ENCODE measurements at regions not wholly inside any gene's neighbourhood (a gene's known extent, or its start where the extent isn't known, plus 50 kb on each side); places are given as distances from the start of the nearest gene placed in this dataset.
"Not testable (repeated sequence)": the region's sequence is repeated elsewhere in the genome, so short reads cannot be mapped to it uniquely, and the experiment has no call there.

DNA sequence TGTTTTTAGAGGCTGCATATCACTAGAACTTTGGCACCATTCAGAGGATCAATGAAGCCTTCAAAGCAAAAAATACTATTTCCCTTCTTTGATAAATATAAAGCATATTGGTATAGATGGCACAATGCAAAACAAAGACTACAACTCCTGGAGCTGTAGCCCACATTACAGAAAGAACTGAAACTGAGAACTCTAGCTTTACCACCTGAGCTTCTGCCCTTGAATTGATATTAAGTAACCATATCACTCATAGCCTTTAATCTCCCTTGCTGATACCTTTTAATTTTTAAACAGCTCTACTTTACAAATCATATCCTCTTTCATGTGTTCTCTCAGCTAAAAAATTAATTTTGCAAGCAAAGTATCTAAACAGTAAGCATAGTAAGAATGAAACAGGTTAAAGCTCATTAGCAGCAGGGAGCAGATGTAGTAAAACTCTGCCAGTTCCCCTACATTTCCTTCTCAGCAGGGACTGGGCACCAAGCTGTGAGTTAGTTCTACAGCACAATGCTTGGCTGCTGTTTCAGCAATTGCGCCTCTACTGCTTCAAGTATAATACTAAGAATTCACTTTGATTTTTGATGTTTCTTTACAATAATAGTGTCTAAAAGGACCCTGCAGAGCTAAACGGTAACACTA lies 97.9 kb upstream of the NANOGP8 start:
- no peak overlapping the region for H3K4me3 Mint-ChIP-seq (ENCODE audit: unreplicated experiment)

DNA sequence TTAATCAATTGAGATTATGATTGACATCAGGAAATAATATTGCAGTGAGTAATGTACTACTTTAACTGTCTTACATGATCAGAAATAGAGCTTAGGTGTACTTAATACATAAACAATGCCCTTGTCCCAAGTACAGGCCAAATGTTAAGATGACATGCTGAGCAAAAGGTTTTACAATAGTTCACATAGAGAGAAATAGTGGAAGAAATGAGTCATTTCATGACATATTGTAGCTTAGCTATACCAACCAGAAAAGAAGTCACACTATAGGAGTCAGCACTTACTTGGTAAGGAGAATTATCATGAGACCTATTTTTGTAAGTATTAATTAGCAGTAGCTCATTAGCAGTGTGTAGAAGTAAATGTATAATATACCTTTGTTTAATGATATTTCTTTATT lies 96.4 kb upstream of the NANOGP8 start:
- Mint-ChIP-seq H3K36me3 (ENCODE audit: low read depth) (no peaks in the 10 kb centered on the region), H3K9me3 (ENCODE audit: low read depth) (no peaks in the 10 kb centered on the region), H3K27ac (ENCODE audit: unreplicated experiment) (no peak overlapping the region), H3K27me3 (ENCODE audit: low read depth) (no peaks in the 10 kb centered on the region), H3K4me1 (ENCODE audit: low read depth) (peaks cover 6% of the 10 kb centered on the region), H3K4me3 (ENCODE audit: unreplicated experiment) (no peak overlapping the region)
- no peak for DNase-seq (ENCODE audit: low spot score)
- TF ChIP-seq, protein P1, sequence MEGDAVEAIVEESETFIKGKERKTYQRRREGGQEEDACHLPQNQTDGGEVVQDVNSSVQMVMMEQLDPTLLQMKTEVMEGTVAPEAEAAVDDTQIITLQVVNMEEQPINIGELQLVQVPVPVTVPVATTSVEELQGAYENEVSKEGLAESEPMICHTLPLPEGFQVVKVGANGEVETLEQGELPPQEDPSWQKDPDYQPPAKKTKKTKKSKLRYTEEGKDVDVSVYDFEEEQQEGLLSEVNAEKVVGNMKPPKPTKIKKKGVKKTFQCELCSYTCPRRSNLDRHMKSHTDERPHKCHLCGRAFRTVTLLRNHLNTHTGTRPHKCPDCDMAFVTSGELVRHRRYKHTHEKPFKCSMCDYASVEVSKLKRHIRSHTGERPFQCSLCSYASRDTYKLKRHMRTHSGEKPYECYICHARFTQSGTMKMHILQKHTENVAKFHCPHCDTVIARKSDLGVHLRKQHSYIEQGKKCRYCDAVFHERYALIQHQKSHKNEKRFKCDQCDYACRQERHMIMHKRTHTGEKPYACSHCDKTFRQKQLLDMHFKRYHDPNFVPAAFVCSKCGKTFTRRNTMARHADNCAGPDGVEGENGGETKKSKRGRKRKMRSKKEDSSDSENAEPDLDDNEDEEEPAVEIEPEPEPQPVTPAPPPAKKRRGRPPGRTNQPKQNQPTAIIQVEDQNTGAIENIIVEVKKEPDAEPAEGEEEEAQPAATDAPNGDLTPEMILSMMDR (IDR thresholded peaks at IDR 0.05) = no peak

More for the DNA sequence above, 97.9 kb upstream of the NANOGP8 start:
- TF ChIP-seq, protein P1 (IDR thresholded peaks at IDR 0.05) = no peak
- no peaks in the 10 kb centered on the region for H3K27me3 Mint-ChIP-seq (ENCODE audit: low read depth)
- no peaks in the 10 kb centered on the region for H3K36me3 Mint-ChIP-seq (ENCODE audit: low read depth)
- no peak for DNase-seq (ENCODE audit: low spot score)
- no peak overlapping the region for H3K27ac Mint-ChIP-seq (ENCODE audit: unreplicated experiment)
- peaks cover 6% of the 10 kb centered on the region for H3K4me1 Mint-ChIP-seq (ENCODE audit: low read depth)
- H3K9me3 Mint-ChIP-seq (ENCODE audit: low read depth) = no peaks in the 10 kb centered on the region

DNA sequence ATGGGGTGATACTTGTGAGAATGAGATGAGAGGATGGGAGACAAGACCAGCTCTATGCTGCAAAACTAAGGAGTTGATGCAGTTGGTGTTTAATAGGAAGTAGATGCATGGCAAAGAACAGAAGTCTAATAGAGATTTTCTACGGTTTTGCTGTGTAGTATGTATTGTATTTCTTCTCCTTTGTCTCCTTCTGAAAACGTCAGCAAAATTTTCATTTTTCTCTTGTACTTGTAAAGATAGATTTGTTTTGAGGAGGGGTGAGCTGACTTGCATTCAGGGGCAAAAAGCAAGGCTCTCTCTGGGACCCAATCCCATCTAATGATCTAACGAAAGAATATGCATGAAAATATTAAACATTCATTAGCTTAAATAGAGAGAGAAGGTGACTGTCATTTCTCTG lies 94.6 kb upstream of the NANOGP8 start:
- TF ChIP-seq, protein P1 (IDR thresholded peaks at IDR 0.05) = no peak
- no peak overlapping the region for H3K4me3 Mint-ChIP-seq (ENCODE audit: unreplicated experiment)
- no peak overlapping the region for H3K27ac Mint-ChIP-seq (ENCODE audit: unreplicated experiment)
- no peaks in the 10 kb centered on the region for H3K27me3 Mint-ChIP-seq (ENCODE audit: low read depth)
- H3K36me3 Mint-ChIP-seq (ENCODE audit: low read depth) = no peaks in the 10 kb centered on the region
- H3K9me3 Mint-ChIP-seq (ENCODE audit: low read depth) = no peaks in the 10 kb centered on the region
- peaks cover 6% of the 10 kb centered on the region for H3K4me1 Mint-ChIP-seq (ENCODE audit: low read depth)
- DNase-seq (ENCODE audit: low spot score) = no peak

DNA sequence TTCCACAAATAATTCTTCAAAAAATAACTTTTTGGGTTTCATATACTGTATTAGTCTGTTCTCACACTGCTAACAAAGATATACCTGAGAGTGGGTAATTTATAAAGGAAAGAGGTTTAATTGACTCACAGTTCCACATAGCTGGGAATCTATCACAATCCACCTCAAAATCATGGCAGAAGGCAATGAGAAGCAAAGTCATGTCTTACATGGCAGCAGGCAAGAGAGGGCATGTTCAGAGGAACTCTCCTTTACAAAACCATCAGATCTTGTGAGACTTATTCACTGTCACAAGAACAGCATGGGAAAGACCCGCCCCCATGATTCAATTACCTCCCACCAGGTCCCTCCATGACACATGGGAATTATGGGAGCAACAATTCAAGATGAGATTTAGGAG lies 93.1 kb upstream of the NANOGP8 start:
- H3K27ac Mint-ChIP-seq (ENCODE audit: unreplicated experiment); H3K36me3 Mint-ChIP-seq (ENCODE audit: low read depth); DNase-seq (ENCODE audit: low spot score); H3K27me3 Mint-ChIP-seq (ENCODE audit: low read depth); H3K9me3 Mint-ChIP-seq (ENCODE audit: low read depth); H3K4me3 Mint-ChIP-seq (ENCODE audit: unreplicated experiment): not testable (repeated sequence)
- peaks cover 17% of the 10 kb centered on the region for H3K4me1 Mint-ChIP-seq (ENCODE audit: low read depth)

DNA sequence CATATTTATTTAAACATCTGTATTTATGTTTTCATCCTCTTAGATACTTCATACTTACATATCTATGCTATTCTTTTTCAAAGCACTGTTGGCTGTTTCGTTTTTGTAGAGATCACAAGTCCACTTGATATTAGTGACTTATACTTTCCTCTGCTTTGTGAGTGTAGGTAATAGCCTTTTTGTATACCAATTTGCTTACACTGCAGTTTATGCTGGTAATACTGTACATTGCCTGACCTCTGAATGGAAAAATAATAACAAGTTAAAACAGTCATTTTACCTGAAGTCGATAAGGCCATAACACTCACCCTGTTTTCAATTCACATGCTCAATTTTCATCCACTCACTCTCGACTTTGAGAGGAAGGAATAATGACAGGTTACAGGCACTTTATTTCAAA lies 89.9 kb upstream of the NANOGP8 start:
- no peaks in the 10 kb centered on the region for H3K27me3 Mint-ChIP-seq (ENCODE audit: low read depth)
- H3K9me3 Mint-ChIP-seq (ENCODE audit: low read depth) = no peaks in the 10 kb centered on the region
- H3K4me3 Mint-ChIP-seq (ENCODE audit: unreplicated experiment) = no peak overlapping the region
- peaks cover 14% of the 10 kb centered on the region for H3K4me1 Mint-ChIP-seq (ENCODE audit: low read depth)
- no peak overlapping the region for H3K27ac Mint-ChIP-seq (ENCODE audit: unreplicated experiment)
- DNase-seq (ENCODE audit: low spot score) = no peak
- TF ChIP-seq, protein P1 (IDR thresholded peaks at IDR 0.05) = no peak
- no peaks in the 10 kb centered on the region for H3K36me3 Mint-ChIP-seq (ENCODE audit: low read depth)

DNA sequence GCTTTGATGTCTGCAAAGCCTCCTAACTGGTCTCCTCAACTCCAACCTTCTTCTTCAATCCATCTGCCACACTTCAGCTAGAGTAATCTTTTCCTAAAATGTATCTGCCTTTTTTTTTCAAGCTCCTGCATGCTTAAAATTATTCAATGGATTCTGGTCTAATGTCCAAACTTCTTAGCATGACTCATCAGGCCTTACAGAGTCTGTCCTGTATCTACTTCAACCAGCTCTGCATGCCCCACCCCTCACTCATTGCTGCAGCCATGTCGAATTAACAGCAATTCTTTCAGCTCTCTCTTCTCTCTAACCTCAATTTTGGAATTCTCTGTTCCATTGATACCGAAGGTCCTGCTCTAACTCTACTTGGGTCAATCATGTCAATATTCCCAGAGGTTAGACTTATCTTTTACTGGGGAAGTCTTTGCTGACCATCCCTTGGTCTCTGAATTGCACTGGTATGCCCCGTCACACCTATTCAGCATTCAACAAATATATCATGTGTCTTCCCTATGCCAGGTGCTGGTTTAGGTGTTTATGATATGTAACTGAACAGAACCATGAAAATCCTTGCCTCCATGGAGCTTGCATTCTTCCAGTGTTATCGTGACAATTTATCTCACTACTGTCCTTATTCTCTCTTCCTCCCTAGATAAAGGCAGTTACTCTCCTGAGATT lies 88.5 kb upstream of the NANOGP8 start:
- Mint-ChIP-seq H3K9me3 (ENCODE audit: low read depth) (no peaks in the 10 kb centered on the region), H3K27ac (ENCODE audit: unreplicated experiment) (no peak overlapping the region), H3K27me3 (ENCODE audit: low read depth) (no peaks in the 10 kb centered on the region), H3K4me3 (ENCODE audit: unreplicated experiment) (no peak overlapping the region), H3K4me1 (ENCODE audit: low read depth) (peaks cover 17% of the 10 kb centered on the region), H3K36me3 (ENCODE audit: low read depth) (no peaks in the 10 kb centered on the region)
- TF ChIP-seq, protein P1 (IDR thresholded peaks at IDR 0.05) = no peak
- no peak for DNase-seq (ENCODE audit: low spot score)
